NCI-H1417 (cell line): ENCODE measurements at regions not wholly inside any gene's neighbourhood (a gene's known extent, or its start where the extent isn't known, plus 50 kb on each side); places are given as distances from the start of the nearest gene placed in this dataset.

Experiments
- DNase-seq, 3 experiments: peaks; one replicate each; lab custom pipeline; 2025; lab: John Stamatoyannopoulos, UW

DNA sequence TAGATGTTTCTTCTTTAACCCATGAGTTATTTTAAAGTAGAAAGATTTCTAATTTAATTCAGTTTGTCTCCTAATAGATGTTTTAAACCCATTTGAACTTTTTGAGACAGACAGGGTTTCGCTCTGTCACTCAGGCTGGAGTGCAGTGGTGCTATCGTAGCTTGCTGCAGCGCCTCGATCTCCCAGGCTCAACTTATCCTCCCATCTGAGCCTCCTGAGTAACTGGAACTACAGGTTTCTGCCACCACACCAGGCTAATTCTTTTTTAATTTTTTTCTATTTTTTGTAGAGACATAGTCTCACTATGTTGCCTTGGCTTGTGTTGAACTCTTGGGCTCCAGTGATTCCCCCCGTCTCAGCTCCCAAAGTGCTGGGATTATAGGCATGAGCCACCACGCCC, 53.0 kb upstream of the RAB18 start:
- DNase-seq = no peak

DNA sequence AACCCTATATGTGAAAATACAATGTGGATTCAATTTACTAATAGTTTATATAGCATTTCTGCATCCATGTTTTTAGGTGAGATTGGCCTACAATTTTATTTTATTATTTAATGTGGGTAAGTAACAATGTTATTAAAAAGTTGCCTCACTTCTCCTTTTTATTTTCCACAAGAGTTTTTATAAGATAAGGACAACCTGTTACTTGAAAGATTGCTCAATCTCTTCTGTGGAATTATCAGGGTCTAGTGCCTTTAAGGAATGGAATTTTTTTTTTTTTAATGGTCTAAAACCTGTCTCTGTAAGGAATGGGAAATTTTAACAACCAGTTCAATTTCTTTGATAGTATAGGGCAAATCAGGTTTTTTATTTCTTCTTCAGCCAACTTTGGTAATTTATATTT, 53.9 kb upstream of the RAB18 start:
- no peak for DNase-seq

DNA sequence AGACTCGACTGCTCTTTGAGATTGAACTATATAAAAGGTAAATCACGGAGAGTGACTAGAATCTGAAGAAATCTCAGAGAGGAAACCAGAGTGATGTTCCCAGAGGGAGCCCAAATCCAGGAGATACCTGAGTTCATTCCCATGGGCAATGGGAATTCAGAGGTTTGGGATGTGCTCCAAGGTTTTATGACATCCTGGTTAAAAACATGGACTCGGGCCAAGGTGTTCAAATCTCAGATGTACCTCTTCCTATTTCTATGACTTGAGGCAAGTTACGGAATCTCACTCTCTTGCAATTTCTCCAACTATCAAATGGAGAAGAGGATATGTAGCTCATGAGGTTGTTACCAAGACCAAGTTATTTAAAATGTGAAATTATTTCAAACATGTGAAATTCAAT, 54.5 kb upstream of the RAB18 start:
- no peak for DNase-seq

DNA sequence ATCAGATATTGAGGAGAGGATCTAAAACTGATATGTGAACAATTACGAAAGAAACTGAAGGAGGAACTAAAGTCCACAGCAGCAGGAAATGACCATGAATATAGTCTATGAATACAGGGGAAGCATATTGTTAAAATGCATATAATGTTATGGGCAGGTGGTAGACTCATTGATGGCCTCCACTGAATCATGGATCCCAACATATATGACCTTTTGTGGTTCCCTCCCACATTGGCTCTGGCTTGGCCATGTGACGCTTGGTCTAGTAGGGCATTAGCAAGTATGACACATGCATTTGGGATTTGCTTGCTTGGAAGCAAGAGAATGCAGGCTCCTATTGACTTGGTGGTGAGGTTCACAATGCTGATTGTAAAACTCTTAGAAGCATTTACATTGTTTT, 55.2 kb upstream of the RAB18 start:
- no peak for DNase-seq

DNA sequence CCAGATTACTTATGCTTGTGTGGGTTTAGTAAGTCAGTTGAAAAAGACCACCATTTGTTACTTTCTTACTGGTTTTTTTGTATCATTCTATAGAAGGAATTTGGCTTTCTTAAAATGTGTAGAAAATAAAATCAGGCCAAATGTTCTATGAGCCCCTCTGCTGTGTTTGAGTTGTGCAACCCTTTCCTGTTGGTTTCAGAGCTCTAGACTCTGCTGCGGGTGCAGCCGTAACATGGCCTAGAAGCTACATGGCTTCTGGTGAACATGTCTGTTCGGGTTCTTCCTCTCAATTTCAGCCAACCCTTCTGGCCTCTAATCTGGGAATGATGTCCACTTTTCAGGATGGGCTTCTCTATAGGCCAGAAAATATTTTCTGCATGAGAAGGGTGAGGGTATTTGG, 56.6 kb upstream of the RAB18 start:
- no peak for DNase-seq

DNA sequence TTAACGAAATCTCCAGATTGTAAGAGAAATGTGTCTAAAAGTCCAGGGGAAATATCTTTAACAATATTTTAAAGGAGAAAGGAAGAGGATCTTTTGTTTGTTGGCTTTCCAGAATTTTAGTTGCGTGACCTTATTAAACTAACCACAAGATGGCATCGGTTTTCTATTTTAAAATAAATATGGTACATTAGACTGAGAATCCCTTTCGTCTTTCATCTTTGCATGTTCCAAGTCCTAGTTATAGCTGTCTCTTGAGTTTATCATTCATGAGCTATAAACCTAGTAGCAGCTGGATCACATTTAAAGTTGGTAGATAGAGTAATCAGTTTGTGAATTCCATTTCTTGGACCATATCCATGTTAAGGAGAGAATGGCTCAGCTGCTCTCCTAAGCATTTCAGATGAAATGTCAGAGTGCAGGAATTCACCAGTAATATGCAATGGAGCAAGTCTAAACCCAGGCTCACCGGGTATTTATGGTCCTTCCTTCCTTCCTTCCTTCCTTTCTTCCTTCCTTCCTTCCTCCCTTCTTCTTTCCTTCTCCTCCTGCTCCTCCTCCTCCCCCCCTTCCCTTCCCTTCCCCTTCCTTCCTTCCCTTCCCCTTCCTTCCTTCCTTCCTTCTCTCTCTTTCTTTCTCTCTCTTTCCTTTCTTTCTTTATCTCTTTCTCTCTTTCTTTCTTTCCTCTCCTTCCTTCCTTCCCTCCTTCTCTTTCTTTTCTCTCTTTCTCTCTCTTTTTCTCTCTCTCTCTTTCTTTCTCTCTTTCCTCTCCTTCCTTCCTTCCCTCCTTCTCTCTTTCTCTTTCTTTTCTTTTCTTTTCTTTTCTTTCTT, 57.8 kb upstream of the RAB18 start:
- DNase-seq = peak in 2 of 3 experiments; percentile 5 to 55

DNA sequence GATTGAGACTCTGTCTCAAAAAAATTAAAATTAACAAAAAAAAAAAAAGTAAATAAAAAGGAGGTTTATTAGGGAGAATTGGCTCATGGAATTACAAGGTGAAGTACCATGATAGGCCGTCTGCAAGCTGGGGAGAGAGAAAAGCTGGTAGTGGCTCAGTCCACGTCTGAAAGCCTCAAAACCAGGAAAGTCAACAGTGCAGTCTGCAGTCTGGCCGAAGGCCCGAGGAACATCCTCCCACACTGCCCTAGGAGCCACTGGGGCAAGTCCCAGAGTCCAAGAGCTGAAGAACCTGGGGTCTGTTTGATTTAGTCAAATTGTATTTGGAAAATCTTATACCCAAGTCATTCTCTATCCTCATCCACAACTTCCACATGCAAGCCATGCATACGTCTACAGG, 59.0 kb upstream of the RAB18 start:
- no peak for DNase-seq

DNA sequence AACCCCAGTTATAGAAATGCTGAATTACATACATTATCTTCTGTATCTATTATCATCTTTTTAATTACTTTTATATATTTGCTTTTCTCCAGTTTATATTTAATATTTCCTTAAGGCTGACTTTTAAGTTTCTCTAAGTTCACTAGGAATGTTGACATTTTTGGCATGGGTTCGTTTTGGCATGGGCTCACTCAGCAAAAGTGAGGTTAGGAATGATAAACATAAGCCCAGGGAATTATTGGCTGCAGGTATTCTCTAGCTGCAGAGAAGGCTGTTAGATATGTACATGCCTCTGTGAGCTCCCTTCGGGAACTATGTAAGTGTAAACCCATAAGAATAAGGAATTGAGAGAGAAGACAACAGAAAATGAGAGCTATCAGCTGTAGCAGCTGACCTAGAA, 63.6 kb upstream of the RAB18 start:
- no peak for DNase-seq

DNA sequence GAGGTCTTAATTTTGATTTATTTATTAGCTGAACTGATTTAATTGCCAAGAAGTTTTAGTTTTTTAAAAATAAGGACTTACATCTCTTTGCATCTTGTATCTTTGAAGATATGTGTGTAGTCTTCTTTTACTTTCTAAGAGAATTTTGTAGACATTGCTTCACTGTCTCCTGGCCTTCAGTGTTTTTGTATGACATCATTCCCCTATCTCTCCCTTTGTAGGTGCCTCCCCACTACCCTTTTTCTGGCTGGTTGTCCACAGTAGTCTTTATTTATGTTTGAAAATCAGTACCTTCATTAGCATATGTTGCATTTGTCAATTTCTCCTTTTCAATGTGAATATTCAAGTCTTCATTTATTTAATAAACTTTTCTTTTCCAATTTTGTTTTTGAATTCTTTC, 64.1 kb upstream of the RAB18 start:
- DNase-seq = no peak

DNA sequence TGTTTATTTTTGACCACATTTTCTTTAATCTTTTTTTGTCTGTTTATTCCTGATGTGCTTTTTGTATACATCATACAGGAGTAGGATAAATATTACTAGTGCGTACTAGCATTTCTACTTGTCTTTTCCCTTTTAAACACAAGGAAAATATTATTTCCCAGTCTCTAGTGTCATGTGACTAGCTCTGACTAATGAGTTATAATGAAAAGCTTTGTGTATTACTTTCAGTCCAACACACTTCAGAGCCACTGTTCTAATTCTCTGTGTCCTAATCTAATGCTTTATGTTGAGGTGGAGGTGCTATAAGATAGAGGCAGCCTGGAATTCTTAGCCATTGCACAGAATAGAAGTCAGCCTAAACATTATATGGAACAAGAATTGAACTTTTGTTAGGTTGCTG, 65.0 kb upstream of the RAB18 start:
- DNase-seq = no peak

DNA sequence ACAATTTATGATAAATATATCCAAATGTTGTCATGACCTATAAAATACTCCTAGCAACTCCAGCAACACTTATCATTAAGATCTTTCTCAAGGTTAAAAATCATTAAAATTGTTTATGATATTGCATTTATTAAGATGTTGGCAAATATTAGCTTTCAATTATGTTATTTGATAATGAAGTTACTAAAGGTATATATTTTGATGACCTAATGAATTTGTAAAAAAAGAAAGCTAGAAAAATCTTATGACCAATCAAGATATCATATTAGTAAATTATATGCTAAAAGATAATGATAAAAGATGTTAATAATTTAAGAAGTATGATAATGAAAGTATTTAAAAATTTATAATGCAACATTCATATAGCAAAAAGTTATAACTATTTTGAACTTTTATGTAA, 66.3 kb upstream of the RAB18 start:
- DNase-seq = no peak

DNA sequence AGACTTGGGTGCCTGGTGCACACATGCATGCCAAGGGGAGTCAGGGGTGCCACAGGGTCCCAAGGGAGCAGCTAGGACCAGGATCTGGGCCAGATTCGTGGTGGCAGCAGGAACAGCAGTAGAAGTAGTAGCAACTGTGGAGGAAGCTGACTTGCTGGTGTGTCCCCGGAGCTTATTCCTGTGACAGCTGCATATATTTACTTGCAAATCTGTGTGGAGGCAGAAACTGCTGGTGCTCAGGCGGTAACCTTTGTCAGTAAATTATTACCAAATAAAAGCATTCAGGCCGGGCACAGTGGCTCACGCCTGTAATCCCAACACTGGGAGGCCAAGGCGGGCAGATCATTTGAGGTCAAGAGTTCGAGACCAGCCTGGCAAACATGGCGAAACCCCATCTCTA, 67.4 kb upstream of the RAB18 start:
- no peak for DNase-seq

DNA sequence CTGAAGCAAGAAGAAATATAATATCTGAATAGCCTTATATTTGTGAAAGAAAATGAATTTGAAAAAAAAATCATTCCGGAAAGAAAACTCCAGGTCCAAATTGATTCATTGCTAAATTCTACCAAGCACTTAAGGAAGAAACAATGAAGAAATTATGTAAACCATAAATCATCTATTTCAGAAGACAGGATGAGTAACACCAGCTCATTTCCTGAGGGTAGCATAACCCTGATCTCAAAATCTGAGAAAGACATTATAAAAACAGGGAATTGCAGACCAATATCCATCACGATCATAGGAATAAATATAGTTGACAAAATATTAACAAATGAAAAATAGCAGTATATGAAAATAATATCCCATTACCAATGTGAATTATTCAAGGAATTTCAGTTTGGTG, 70.1 kb upstream of the RAB18 start:
- DNase-seq = no peak

DNA sequence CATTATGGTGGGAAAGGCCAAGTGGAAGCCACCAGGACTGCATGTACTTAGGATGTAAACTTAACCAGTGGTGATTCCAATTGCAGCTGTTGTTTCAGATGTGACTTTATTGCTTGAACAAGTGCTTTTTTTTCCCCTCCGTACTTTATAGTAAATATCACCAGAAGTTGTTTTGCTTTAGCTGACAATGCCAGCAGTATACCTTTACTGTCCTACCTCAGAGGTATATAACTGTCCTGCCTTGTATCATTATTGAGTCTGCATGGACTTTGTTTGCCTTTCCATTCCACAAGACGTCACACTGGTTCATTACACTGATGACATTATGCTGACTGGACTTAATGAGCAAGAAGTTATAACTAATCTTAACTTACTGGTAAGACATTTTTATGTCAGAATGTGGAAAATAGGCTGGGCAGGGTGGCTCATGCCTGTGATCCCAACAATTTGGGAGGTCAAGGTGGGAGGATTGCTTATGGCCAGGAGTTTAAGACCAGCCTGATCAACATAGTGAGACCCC, 77.1 kb upstream of the RAB18 start:
- no peak for DNase-seq

DNA sequence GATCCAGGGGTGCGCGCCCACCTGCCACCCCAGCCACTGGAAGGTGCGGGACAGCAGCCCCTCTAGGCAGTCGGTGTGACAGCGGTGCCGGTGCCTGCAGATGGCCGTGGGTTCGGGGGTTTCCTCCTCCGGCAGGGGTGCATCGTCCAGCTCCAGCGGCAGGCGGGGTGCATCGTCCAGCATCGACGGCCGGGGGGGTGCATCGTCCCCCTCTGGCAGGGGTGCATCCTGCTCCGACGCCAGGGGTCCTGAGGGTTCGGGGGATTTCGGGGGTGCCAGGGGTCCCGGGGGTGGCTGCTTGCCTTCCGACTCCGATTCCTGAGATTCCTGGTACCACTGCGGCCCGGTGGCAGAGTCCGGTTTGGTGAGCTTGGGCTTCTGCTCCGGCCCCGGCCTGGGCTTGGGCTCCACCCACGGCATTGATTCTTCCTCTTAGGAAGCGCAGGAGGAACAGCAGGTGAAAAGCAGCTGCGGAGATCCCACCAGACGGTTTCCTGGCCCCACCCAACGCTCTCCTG, 90.2 kb upstream of the RAB18 start:
- DNase-seq = no peak

DNA sequence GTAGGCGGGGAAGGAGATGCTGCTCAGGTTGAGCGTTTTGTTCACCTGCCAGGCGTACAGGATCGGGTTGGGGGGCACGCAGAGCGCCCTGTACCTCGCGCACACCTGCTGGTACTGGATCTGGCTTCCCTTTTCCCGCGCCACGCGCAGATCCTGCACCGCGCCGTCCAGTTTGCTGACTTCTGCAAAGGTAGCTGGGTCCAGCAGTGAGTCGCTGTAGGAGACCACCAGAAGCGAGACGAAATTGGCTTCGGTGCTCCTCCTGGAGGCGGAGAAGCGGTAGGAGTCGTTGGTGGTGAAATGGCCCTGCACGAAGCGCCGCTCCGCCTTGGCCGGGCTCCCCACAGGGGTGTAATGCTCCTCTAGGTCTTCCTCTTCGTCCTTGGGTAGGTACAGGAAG, 90.7 kb upstream of the RAB18 start:
- no peak for DNase-seq

DNA sequence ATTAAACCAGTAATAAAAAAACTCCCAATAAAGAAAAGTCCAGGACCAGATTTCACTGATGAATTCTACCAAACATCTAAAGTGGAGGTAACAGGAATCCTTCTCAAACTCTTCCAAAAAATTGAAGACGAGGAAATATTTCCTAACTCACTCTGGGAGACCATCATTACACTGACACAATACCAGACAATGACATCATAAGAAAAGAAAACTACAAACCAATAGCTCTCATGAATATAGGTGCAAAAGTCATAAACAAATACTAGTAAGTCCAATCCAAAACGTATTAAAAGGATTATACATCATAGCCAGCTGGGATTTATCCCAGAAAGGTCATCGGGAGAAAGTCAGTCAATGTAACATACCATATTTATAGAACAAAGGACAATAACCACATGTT, 94.0 kb upstream of the RAB18 start:
- DNase-seq = no peak

DNA sequence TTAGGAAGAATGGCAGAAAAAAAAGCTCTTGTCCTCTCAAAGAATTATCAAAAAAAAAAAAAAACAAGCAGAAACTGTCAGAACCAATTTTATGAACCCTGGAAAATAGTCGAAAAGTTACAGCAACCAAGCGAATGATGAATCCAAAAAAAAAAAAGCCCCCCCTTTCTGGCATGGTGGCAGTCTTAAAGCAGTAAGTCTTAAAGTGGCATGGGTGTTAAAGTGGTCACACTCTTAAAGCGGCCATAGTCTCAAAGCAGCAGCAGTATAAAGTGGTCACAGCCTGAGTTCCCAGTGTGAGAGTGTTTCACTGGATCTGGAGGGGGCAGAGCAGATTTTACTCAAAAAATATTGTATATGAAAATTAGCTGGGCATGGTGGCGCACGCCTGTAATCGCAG, 96.8 kb upstream of the RAB18 start:
- DNase-seq = no peak

DNA sequence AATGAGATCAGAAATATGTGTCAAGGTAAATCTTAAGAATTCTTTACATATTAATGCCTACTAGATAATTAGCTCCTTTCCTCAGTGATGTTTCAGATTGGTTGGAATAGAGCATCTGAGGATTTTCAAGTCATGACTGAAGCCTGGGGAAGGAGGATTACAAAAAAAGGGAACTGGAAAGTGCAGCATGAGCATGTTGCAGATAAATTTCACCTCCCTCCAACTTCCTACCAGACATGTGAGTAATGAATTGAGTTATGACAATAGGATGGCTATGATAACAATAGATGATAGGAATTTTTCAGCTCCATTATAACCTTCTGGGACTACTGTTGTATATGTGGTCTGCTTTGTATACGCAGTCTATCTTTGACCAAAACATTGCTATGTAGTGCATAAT, 104.2 kb upstream of the RAB18 start:
- DNase-seq = no peak

DNA sequence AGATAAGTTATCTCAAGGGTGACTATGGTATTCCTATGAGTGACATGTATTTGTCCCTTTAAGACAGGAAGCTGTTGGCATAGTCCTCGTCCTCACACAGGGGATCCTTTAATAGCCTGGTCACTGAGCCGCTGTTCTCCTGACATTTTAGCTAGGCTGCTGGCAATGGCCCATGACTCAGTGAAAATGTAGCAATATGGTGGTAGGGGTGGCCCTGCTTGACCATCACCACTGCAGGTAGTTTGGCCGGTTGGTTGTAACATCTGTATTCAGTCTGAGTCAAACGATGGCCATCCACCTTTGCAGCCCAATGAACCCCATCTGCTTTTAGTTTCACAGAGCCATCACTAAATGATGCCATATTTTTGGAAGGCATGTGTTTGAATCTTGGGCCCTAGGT, 110.1 kb upstream of the RAB18 start:
- no peak for DNase-seq

DNA sequence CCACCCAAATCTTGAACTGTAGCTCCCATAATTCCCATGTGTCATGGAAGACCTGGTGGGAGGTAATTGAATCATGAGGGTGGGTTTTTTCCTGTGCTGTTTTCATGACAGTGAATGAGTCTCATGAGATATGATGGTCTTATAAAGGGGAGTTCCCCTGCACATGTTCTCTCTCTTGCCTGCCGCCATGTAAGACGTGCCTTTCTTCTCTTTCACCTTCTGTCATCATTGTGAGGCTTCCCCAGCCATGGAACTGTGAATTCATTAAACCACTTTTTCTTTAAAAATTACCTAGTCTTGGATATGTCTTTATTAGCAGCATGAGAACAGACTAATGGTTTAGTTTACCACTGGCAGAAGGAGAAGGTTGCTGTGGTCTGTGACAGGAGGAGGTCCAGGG, 111.5 kb upstream of the RAB18 start:
- no peak for DNase-seq

DNA sequence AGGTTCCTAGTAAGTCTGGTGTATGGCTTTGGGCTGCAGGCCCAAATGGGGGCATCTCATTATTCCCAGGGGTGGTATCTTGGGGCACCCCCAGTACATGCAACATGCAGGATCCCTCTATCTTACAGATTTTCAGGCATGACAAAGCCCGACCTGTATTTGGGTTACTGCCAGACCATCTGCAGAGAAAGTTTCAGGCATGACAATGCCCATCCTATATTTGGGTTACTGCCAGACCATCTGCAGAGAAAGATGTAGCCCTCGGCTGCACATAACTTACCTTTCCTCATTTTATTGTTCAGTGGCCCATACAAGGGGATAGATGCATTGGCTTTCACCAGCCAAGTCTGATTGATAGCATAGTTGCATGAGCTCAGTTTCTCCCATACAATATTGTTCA, 112.2 kb upstream of the RAB18 start:
- no peak for DNase-seq

DNA sequence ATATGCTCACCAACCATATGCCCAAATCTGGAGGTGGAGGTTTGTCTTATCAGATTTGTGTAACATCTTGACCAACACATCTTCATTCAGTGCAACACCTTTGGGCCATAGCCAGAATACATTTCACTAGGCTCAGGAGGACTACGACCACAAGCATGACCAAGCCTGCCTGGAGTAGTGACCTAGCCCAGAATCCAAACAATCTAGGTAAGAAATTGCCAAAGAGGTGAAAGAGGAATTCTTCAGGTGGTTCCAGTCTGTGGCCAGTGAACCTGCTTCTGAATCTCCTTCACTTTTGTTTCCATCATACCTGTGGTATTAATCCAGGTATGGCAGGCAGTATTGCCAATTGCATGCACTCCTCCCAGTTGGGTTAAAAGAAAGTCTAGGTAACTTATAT, 112.8 kb upstream of the RAB18 start:
- DNase-seq = no peak

DNA sequence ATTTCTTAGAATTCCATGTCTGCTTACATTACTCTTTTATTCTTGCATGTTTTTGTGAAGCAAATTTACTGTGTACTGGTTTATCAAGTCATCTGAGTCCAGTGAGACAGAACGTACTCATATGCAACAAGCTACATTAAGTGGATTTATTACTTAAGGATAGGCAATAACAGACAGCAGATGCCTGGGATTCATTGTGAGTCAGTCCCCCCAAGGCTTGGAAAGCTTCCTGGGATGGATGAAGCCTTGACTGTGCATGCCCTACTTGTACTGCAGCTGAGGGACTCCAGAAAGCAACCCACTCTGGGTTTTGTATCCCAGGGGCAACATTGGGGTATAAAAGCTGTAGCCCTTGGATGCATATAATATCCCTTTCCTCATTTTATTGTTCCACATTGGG, 113.4 kb upstream of the RAB18 start:
- DNase-seq = no peak
